ENCODE measurements at regions not wholly inside any gene's neighbourhood (a gene's known extent, or its start where the extent isn't known, plus 50 kb on each side); places are given as distances from the start of the nearest gene placed in this dataset.

GRCh38 chr18:78736015-78736690 is 243.5 kb upstream of the SALL3 start:
- TF ChIP-seq ISL1 (CRISPR knock-in tag; IDR thresholded peaks at IDR 0.05) (no peak), PATZ1 (CRISPR knock-in tag; IDR thresholded peaks at IDR 0.05; ENCODE audit: borderline replicate concordance) (no peak), BACH2 (CRISPR knock-in tag; IDR thresholded peaks at IDR 0.05; ENCODE audit: borderline replicate concordance) (no peak), TCF4 (CRISPR knock-in tag; IDR thresholded peaks at IDR 0.05; ENCODE audit: borderline replicate concordance) (no peak), ARNTL (CRISPR knock-in tag; IDR thresholded peaks at IDR 0.05; ENCODE audit: borderline replicate concordance, low read depth) (no peak), ZC3H10 (CRISPR knock-in tag; IDR thresholded peaks at IDR 0.05) (no peak), ZNF8 (CRISPR knock-in tag; IDR thresholded peaks at IDR 0.05) (no peak), SNAI2 (CRISPR knock-in tag; IDR thresholded peaks at IDR 0.05) (no peak), ZFP30 (CRISPR knock-in tag; IDR thresholded peaks at IDR 0.05) (no peak), RARB (CRISPR knock-in tag; IDR thresholded peaks at IDR 0.05) (no peak)
